ENCODE measurements at regions not wholly inside any gene's neighbourhood (a gene's known extent, or its start where the extent isn't known, plus 50 kb on each side); places are given as distances from the start of the nearest gene placed in this dataset.
"Not testable (repeated sequence)": the region's sequence is repeated elsewhere in the genome, so short reads cannot be mapped to it uniquely, and the experiment has no call there.

DNA sequence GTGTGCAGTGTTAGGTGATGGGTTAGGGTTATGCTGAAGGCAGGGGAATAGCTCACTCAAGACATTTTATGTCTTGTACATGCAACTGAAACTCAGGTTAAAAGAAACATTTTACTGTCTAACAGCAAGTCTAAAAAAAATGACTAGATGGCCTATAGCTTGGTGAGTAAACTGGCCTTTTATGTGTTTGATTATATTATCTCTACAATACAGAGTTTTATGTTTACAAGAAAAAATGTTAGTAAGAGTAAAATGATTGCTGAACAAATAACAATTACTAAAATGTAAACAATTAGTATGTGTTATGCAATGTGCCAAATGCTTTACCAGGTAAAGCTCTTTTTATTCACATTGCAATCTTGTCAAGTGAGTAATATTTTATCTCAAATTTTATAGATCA lies 1039.6 kb downstream of the ROBO2 start:
- H3K4me3 ChIP-seq = no peak overlapping the region
- H4K20me1 ChIP-seq = no peaks in the 10 kb centered on the region
- no peaks in the 10 kb centered on the region for H3K9me3 ChIP-seq (replicated peaks in 1 of 11)
- no peak for TF ChIP-seq Cebpa-rat (IDR thresholded peaks at IDR 0.05)
- no peaks in the 10 kb centered on the region for H3K4me1 ChIP-seq
- no peak overlapping the region for H3K9ac ChIP-seq
- no peak overlapping the region for H3K4me2 ChIP-seq
- H3K36me3 ChIP-seq = no peaks in the 10 kb centered on the region
- no peak overlapping the region for H3K27ac ChIP-seq
- H3K27me3 ChIP-seq = no peaks in the 10 kb centered on the region

DNA sequence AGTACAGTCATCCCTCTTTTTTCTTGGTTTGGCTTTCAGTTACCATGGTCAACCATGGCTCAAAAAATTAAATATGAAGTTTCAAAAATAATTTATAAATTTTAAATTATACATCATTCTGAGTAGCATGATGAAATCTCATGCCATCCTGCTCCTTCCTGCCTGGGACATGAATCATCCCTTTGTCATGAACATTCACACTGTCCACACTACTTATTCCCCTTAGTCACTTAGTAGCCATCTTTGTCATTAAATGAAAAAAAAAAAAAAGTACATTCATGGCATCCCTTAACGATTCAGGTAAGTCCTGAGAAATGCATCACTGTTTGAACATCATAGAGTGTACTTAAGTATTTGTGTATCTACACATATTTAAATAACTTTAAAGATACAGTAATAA lies 1046.3 kb downstream of the ROBO2 start:
- H3K9me3 ChIP-seq (replicated peaks in 1 of 11) = peaks cover 0 to 7% (median 0%) of the 10 kb centered on the region in 11 experiments; a peak in 1 of 22 replicates
- H3K9ac ChIP-seq = no peak overlapping the region
- no peaks in the 10 kb centered on the region for H4K20me1 ChIP-seq
- H3K27ac ChIP-seq = no peak overlapping the region
- no peaks in the 10 kb centered on the region for H3K4me1 ChIP-seq
- no peaks in the 10 kb centered on the region for H3K27me3 ChIP-seq
- TF ChIP-seq Cebpa-rat (IDR thresholded peaks at IDR 0.05) = no peak
- no peaks in the 10 kb centered on the region for H3K36me3 ChIP-seq
- no peak overlapping the region for H3K4me3 ChIP-seq
- H3K4me2 ChIP-seq = no peak overlapping the region

DNA sequence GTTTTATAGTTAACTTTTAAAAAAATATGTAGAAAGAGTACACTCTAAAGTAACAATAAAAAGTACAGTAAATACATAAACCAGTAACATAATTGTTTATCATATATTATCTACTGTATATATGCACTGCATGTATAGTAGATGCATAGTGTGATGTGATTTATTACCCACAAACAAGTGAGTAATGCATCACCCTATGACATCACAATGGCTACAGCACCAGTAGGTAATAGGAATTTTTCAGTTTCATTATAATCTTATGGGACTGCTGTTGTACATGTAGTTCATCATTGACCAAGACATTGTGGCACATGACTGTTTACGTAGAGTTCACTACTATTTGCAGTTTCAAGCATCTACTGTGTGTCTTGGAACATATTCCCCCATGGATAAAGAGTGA lies 1047.2 kb downstream of the ROBO2 start:
- no peaks in the 10 kb centered on the region for H3K36me3 ChIP-seq
- H4K20me1 ChIP-seq = no peaks in the 10 kb centered on the region
- no peak overlapping the region for H3K4me3 ChIP-seq
- no peaks in the 10 kb centered on the region for H3K27me3 ChIP-seq
- H3K9ac ChIP-seq = no peak overlapping the region
- H3K4me1 ChIP-seq = no peaks in the 10 kb centered on the region
- no peak overlapping the region for H3K4me2 ChIP-seq
- no peak overlapping the region for H3K27ac ChIP-seq
- no peak for TF ChIP-seq Cebpa-rat (IDR thresholded peaks at IDR 0.05)
- H3K9me3 ChIP-seq (replicated peaks in 1 of 11) = peaks cover 0 to 7% (median 0%) of the 10 kb centered on the region in 11 experiments; a peak in 1 of 22 replicates

DNA sequence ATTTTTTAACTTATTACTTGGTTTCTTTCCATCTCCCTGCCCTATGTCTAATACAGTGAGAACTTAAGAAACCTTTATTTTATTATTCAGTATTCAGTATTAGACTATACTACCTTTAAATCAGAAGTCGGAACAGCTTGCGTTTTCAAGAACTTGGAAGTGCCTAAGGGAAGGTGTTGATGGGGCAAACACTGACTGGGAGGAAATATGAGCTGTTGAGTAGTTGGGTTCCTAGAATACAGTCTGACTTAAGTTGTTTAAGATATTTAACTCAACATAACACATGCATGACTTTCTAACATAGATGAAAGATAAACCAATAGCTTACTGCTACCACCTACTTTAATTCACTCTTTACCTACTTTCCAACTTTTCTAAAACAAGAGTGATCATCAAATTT lies 1048.1 kb downstream of the ROBO2 start:
- Histone ChIP-seq H3K27me3 (no peaks in the 10 kb centered on the region), H3K36me3 (no peaks in the 10 kb centered on the region), H3K9ac (no peak overlapping the region), H4K20me1 (no peaks in the 10 kb centered on the region), H3K9me3 (replicated peaks in 1 of 11) (peaks cover 0 to 7% (median 0%) of the 10 kb centered on the region in 11 experiments; a peak in 1 of 22 replicates), H3K4me1 (no peaks in the 10 kb centered on the region), H3K4me2 (no peak overlapping the region), H3K27ac (no peak overlapping the region), H3K4me3 (no peak overlapping the region)
- no peak for TF ChIP-seq Cebpa-rat (IDR thresholded peaks at IDR 0.05)

DNA sequence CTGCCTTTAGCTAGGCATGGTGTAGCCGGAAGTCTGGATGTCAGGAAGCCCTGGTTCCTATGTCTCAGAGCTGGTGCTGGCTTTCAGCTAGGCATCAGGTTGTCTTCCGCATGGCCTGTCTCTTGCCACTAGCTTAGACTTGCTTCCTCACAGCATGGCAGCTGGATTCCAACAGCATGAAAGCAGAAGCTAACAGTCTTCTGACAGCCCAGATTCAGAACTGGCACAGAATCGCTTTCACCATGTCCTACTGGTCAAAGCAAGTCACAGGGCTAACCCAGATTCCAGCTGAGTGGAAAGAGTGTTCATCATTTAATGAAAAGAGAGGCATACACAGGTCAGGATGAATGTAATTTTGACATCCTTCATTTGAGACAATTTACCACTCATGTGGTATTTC lies 1050.5 kb downstream of the ROBO2 start:
- peaks cover 9 to 22% (median 16%) of the 10 kb centered on the region in 11 experiments; a peak in 20 of 22 replicates for H3K9me3 ChIP-seq (replicated peaks in 1 of 11)
- H3K27ac ChIP-seq = no peak overlapping the region
- H3K36me3 ChIP-seq = no peaks in the 10 kb centered on the region
- no peak overlapping the region for H3K4me3 ChIP-seq
- H3K9ac ChIP-seq = no peak overlapping the region
- no peaks in the 10 kb centered on the region for H3K27me3 ChIP-seq
- H3K4me1 ChIP-seq = no peaks in the 10 kb centered on the region
- no peaks in the 10 kb centered on the region for H4K20me1 ChIP-seq
- no peak for TF ChIP-seq Cebpa-rat (IDR thresholded peaks at IDR 0.05)
- no peak overlapping the region for H3K4me2 ChIP-seq

DNA sequence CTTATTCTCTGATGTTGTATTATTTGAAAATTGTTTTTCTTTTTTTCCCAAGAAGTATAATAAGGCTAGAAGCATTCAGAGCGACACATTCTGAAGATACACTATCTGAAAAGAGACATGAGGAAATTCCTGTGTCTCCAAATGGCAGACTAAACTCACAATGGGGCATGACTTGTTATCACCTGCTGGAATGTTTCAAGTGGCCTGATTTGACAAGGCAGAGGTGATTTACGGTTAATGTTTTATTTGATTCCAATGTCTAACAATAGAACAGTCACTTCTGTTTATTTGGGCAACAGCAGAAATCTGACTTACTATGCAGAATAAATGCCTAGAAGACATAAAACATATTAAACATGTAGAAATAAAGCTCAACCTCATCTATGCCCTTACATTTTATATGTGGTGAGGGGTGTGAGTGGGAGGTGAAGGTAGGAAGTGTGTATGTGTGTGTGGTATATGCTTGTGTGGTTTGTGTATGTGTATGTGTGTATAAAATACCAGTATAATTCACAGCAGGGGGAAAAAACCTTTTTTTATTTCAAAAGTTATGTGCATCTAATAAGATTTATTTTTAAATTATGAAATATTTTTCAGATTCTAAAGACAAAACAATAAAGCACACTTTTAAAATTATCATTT lies 1051.7 kb downstream of the ROBO2 start:
- H3K27me3 ChIP-seq = no peaks in the 10 kb centered on the region
- no peak overlapping the region for H3K9ac ChIP-seq
- no peaks in the 10 kb centered on the region for H4K20me1 ChIP-seq
- no peaks in the 10 kb centered on the region for H3K36me3 ChIP-seq
- H3K4me3 ChIP-seq = no peak overlapping the region
- H3K4me2 ChIP-seq = no peak overlapping the region
- no peaks in the 10 kb centered on the region for H3K4me1 ChIP-seq
- TF ChIP-seq Cebpa-rat (IDR thresholded peaks at IDR 0.05) = no peak
- peaks cover 9 to 22% (median 14%) of the 10 kb centered on the region in 11 experiments; a peak in 20 of 22 replicates for H3K9me3 ChIP-seq (replicated peaks in 1 of 11)
- no peak overlapping the region for H3K27ac ChIP-seq

DNA sequence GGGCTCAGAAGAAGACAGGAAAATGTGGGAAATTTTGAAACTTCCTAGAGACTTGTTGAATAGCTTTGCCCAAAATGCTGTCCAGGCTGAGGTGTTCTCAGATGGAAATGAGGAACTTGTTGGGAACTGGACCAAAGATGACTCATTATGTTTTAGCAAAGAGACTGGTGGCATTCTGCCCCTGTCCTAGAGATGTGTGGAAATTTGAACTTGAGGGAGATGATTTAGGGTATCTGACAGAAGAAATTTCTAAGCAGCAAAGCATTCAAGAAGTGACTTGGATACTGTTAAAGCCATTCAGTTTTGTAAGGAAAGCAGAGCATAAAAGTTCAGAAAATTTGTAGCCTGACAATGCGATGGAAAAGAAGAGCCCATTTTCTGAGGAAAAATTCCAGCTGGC lies 1052.7 kb downstream of the ROBO2 start:
- H3K9ac ChIP-seq, H3K4me3 ChIP-seq, H3K4me2 ChIP-seq, H3K27ac ChIP-seq, H3K36me3 ChIP-seq, H3K4me1 ChIP-seq, H3K27me3 ChIP-seq, H4K20me1 ChIP-seq: not testable (repeated sequence)
- H3K9me3 ChIP-seq (replicated peaks in 1 of 11) = peaks cover 9 to 22% (median 14%) of the 10 kb centered on the region in 11 experiments; a peak in 20 of 22 replicates

DNA sequence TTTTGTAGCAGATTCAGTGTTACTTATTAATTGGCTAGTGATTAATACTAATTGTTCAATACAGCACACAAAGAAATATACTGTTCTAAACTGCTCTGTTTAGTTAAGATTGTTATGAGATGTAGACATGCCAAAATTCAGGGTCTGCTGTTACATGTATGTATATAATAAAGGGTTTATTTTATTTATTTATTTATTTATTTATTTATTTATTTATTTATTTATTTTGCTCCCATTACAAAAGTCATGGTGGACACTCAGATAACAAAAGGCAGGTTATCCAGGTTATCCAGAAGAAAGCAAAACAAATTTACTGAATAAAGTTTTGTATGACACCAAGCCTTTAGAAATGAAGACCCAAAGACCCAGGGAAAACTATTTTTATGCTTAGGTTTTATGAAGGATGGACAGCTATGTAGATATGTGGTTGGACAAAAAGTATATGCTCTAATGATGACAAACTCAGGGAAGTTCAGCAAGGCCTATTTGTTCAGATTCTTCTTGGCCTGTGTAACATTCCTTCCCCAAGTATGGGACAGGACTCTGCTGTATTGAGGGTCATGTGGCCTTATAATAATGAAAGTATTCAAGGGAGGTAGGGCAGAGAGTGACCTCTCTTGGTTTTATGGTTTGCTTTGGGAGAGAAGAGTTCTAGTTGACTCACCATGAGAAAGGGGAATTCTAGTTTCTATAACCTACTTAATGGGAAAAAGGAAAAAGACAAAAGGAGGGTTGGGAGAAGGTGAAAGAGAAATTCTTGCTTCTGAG lies 1056.8 kb downstream of the ROBO2 start:
- H3K27ac ChIP-seq = no peak overlapping the region
- H3K4me1 ChIP-seq = no peaks in the 10 kb centered on the region
- H3K36me3 ChIP-seq = no peaks in the 10 kb centered on the region
- no peak overlapping the region for H3K4me3 ChIP-seq
- H3K4me2 ChIP-seq = no peak overlapping the region
- no peaks in the 10 kb centered on the region for H4K20me1 ChIP-seq
- H3K9ac ChIP-seq = no peak overlapping the region
- H3K9me3 ChIP-seq (replicated peaks in 1 of 11) = peaks cover 9 to 22% (median 14%) of the 10 kb centered on the region in 11 experiments; a peak in 20 of 22 replicates
- no peaks in the 10 kb centered on the region for H3K27me3 ChIP-seq
- no peak for TF ChIP-seq Cebpa-rat (IDR thresholded peaks at IDR 0.05)

DNA sequence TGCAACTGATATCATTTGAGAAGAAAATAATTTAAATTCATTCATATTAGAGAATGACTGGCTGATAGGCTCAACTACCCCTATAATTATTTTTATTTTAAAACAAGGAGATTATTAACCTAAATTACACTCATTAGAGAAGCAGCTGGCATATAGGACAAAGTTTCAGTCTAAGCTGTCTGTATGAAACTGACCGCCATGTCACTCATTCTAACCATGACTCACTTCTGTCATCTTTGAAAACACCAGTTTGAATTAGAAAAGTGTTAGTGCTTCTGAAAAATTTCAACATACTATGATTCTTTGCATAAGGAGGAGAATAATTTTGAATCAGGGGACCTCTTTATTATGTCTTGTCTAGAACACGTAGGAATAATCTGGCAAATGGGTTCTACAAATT lies 1058.5 kb downstream of the ROBO2 start:
- H4K20me1 ChIP-seq = no peaks in the 10 kb centered on the region
- peaks cover 9 to 22% (median 14%) of the 10 kb centered on the region in 11 experiments; a peak in 20 of 22 replicates for H3K9me3 ChIP-seq (replicated peaks in 1 of 11)
- H3K4me1 ChIP-seq = no peaks in the 10 kb centered on the region
- no peak overlapping the region for H3K4me2 ChIP-seq
- H3K27ac ChIP-seq = no peak overlapping the region
- H3K36me3 ChIP-seq = no peaks in the 10 kb centered on the region
- TF ChIP-seq Cebpa-rat (IDR thresholded peaks at IDR 0.05) = no peak
- H3K4me3 ChIP-seq = no peak overlapping the region
- no peaks in the 10 kb centered on the region for H3K27me3 ChIP-seq
- H3K9ac ChIP-seq = no peak overlapping the region

DNA sequence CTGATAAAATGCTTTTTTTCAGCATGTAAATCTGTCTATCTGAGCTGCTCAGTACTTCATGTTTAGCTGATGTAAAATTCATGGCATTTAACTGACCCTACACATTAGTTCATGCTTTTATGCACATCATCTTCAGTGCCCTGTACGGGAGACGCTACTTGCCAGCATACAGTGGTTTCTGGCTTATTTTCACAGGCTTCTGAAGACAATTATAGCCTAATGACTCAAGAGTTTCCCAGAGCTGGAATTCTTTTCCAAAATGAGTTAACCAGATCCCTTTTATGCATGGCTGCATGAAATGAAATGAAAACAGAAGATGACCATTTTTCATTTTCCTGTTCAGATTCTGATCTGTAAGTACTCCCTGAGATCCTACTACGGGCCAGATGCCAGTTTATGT lies 1061.5 kb downstream of the ROBO2 start:
- no peak overlapping the region for H3K4me3 ChIP-seq

DNA sequence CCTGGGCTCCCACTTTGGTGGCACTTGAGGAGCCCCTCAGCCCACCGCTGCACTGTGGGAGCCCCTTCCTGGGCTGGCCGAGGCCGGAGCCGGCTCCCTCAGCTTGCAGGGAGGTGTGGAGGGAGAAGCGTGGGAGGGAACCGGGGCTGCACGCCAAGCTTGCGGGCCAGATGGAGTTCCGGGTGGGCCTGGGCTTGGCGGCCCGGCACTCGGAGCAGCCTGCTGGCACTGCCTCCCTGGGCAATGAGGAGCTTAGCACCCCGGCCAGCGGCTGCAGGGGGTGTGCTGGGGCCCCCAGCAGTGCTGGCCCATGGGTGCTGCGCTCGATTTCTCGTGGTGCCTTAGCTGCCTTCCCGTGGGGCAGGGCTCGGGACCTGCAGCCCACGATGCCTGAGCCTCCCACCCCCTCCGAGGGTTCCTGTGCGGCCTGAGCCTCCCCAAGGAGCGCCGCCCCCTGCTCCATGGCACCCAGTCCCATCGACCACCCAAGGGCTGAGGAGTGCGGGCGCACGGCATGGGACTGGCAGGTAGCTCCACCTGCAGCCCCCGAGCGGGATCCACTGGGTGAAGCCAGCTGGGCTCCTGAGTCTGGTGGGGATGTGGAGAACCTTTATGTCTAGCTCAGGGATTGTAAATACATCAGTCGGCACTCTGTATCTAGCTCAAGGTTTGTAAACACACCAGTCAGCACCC lies 1068.5 kb downstream of the ROBO2 start:
- not testable (repeated sequence) for H3K4me2 ChIP-seq; H3K4me1 ChIP-seq; H4K20me1 ChIP-seq; H3K4me3 ChIP-seq; H3K9me3 ChIP-seq (replicated peaks in 1 of 11); H3K9ac ChIP-seq; H3K36me3 ChIP-seq; H3K27me3 ChIP-seq; H3K27ac ChIP-seq

More for the DNA sequence above, 1061.5 kb downstream of the ROBO2 start:
- no peak overlapping the region for H3K4me2 ChIP-seq
- H3K27ac ChIP-seq = no peak overlapping the region
- no peaks in the 10 kb centered on the region for H3K4me1 ChIP-seq
- no peaks in the 10 kb centered on the region for H3K27me3 ChIP-seq
- H3K36me3 ChIP-seq = no peaks in the 10 kb centered on the region
- H4K20me1 ChIP-seq = no peaks in the 10 kb centered on the region
- no peaks in the 10 kb centered on the region for H3K9me3 ChIP-seq (replicated peaks in 1 of 11)
- TF ChIP-seq Cebpa-rat (IDR thresholded peaks at IDR 0.05) = no peak
- H3K9ac ChIP-seq = no peak overlapping the region
